ENCODE measurements at regions not wholly inside any gene's neighbourhood (a gene's known extent, or its start where the extent isn't known, plus 50 kb on each side); places are given as distances from the start of the nearest gene placed in this dataset.

DNA sequence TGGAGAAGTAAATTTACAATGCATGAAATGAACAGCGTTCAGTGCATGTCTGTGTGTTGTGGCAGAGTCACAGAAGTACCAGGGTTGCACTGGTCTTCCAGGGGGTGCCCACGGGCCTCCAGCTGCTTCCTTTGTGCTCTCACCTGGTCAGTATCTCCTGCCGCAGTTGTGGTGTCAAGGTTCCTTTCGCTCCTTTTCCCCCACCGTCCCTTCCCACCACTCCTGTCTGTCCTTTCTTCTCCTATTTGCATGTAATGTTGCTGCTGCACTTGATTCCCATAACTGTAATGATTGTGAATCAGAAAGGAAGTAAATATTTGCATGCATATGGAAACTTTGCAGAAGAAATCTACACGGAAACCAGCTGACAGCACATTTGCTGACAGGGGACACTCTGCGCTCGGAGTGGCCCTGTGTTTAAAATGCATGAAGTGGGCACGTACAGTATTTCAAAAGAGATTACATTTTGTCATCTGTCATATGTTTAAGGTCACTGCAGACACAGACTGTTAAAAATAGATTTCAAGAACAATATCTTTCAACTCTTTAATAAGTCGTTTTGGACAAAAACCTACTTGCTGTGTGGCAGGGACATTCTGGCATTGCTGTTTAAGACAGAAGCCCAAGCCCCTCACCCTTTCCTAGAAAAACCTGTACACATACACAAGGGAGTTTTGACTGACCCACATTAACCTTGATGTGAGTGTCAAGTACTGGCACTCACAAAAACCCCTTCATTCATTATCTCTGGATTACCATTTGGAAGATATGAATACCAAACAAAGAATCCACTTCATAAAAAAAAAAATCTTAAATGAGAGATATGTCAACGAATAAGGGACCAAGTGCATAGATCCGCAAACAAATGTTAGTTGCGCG is 336.7 kb upstream of the KLF6 start:
- POLR2A ChIA-PET, result no interaction called here
- CTCF ChIA-PET, result no interaction called here
- TF ChIP-seq CREB1 (CRISPR knock-in tag; IDR thresholded peaks at IDR 0.05) (no peak), ETV6 (CRISPR knock-in tag; IDR thresholded peaks at IDR 0.05) (no peak), SOX15 (CRISPR knock-in tag; IDR thresholded peaks at IDR 0.05) (no peak), FOXP1 (CRISPR knock-in tag; IDR thresholded peaks at IDR 0.05; ENCODE audit: borderline replicate concordance) (no peak), ZNF121 (CRISPR knock-in tag; IDR thresholded peaks at IDR 0.05) (no peak), NR3C1 (CRISPR knock-in tag; conservative IDR thresholded peaks at IDR 0.05; ENCODE audit: low read depth) (no peak), ZNF263 (CRISPR knock-in tag; IDR thresholded peaks at IDR 0.05; ENCODE audit: low read depth) (no peak), FOXK1 (CRISPR knock-in tag; IDR thresholded peaks at IDR 0.05) (no peak), RORB (CRISPR knock-in tag; IDR thresholded peaks at IDR 0.05) (no peak), JUN (CRISPR knock-in tag; IDR thresholded peaks at IDR 0.05) (no peak), MYBL2 (CRISPR knock-in tag; IDR thresholded peaks at IDR 0.05) (no peak)
- TF ChIP-seq, protein P1, sequence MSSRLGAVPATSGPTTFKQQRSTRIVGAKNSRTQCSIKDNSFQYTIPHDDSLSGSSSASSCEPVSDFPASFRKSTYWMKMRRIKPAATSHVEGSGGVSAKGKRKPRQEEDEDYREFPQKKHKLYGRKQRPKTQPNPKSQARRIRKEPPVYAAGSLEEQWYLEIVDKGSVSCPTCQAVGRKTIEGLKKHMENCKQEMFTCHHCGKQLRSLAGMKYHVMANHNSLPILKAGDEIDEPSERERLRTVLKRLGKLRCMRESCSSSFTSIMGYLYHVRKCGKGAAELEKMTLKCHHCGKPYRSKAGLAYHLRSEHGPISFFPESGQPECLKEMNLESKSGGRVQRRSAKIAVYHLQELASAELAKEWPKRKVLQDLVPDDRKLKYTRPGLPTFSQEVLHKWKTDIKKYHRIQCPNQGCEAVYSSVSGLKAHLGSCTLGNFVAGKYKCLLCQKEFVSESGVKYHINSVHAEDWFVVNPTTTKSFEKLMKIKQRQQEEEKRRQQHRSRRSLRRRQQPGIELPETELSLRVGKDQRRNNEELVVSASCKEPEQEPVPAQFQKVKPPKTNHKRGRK (CRISPR knock-in tag; IDR thresholded peaks at IDR 0.05; ENCODE audit: borderline replicate concordance), result no peak
- TF ChIP-seq, protein P2, sequence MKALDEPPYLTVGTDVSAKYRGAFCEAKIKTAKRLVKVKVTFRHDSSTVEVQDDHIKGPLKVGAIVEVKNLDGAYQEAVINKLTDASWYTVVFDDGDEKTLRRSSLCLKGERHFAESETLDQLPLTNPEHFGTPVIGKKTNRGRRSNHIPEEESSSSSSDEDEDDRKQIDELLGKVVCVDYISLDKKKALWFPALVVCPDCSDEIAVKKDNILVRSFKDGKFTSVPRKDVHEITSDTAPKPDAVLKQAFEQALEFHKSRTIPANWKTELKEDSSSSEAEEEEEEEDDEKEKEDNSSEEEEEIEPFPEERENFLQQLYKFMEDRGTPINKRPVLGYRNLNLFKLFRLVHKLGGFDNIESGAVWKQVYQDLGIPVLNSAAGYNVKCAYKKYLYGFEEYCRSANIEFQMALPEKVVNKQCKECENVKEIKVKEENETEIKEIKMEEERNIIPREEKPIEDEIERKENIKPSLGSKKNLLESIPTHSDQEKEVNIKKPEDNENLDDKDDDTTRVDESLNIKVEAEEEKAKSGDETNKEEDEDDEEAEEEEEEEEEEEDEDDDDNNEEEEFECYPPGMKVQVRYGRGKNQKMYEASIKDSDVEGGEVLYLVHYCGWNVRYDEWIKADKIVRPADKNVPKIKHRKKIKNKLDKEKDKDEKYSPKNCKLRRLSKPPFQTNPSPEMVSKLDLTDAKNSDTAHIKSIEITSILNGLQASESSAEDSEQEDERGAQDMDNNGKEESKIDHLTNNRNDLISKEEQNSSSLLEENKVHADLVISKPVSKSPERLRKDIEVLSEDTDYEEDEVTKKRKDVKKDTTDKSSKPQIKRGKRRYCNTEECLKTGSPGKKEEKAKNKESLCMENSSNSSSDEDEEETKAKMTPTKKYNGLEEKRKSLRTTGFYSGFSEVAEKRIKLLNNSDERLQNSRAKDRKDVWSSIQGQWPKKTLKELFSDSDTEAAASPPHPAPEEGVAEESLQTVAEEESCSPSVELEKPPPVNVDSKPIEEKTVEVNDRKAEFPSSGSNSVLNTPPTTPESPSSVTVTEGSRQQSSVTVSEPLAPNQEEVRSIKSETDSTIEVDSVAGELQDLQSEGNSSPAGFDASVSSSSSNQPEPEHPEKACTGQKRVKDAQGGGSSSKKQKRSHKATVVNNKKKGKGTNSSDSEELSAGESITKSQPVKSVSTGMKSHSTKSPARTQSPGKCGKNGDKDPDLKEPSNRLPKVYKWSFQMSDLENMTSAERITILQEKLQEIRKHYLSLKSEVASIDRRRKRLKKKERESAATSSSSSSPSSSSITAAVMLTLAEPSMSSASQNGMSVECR (CRISPR knock-in tag; IDR thresholded peaks at IDR 0.05; ENCODE audit: borderline replicate concordance), result no peak
- TF ChIP-seq, protein P3, sequence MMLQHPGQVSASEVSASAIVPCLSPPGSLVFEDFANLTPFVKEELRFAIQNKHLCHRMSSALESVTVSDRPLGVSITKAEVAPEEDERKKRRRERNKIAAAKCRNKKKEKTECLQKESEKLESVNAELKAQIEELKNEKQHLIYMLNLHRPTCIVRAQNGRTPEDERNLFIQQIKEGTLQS (CRISPR knock-in tag; conservative IDR thresholded peaks at IDR 0.05), result no peak
- TF ChIP-seq, protein P4, sequence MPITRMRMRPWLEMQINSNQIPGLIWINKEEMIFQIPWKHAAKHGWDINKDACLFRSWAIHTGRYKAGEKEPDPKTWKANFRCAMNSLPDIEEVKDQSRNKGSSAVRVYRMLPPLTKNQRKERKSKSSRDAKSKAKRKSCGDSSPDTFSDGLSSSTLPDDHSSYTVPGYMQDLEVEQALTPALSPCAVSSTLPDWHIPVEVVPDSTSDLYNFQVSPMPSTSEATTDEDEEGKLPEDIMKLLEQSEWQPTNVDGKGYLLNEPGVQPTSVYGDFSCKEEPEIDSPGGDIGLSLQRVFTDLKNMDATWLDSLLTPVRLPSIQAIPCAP (CRISPR knock-in tag; IDR thresholded peaks at IDR 0.05), result no peak
- TF ChIP-seq, protein P5, sequence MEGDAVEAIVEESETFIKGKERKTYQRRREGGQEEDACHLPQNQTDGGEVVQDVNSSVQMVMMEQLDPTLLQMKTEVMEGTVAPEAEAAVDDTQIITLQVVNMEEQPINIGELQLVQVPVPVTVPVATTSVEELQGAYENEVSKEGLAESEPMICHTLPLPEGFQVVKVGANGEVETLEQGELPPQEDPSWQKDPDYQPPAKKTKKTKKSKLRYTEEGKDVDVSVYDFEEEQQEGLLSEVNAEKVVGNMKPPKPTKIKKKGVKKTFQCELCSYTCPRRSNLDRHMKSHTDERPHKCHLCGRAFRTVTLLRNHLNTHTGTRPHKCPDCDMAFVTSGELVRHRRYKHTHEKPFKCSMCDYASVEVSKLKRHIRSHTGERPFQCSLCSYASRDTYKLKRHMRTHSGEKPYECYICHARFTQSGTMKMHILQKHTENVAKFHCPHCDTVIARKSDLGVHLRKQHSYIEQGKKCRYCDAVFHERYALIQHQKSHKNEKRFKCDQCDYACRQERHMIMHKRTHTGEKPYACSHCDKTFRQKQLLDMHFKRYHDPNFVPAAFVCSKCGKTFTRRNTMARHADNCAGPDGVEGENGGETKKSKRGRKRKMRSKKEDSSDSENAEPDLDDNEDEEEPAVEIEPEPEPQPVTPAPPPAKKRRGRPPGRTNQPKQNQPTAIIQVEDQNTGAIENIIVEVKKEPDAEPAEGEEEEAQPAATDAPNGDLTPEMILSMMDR (IDR thresholded peaks at IDR 0.05), result no peak
- TF ChIP-seq, protein P6, sequence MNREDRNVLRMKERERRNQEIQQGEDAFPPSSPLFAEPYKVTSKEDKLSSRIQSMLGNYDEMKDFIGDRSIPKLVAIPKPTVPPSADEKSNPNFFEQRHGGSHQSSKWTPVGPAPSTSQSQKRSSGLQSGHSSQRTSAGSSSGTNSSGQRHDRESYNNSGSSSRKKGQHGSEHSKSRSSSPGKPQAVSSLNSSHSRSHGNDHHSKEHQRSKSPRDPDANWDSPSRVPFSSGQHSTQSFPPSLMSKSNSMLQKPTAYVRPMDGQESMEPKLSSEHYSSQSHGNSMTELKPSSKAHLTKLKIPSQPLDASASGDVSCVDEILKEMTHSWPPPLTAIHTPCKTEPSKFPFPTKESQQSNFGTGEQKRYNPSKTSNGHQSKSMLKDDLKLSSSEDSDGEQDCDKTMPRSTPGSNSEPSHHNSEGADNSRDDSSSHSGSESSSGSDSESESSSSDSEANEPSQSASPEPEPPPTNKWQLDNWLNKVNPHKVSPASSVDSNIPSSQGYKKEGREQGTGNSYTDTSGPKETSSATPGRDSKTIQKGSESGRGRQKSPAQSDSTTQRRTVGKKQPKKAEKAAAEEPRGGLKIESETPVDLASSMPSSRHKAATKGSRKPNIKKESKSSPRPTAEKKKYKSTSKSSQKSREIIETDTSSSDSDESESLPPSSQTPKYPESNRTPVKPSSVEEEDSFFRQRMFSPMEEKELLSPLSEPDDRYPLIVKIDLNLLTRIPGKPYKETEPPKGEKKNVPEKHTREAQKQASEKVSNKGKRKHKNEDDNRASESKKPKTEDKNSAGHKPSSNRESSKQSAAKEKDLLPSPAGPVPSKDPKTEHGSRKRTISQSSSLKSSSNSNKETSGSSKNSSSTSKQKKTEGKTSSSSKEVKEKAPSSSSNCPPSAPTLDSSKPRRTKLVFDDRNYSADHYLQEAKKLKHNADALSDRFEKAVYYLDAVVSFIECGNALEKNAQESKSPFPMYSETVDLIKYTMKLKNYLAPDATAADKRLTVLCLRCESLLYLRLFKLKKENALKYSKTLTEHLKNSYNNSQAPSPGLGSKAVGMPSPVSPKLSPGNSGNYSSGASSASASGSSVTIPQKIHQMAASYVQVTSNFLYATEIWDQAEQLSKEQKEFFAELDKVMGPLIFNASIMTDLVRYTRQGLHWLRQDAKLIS (CRISPR knock-in tag; IDR thresholded peaks at IDR 0.05; ENCODE audit: borderline replicate concordance), result no peak
- TF ChIP-seq, protein P7, sequence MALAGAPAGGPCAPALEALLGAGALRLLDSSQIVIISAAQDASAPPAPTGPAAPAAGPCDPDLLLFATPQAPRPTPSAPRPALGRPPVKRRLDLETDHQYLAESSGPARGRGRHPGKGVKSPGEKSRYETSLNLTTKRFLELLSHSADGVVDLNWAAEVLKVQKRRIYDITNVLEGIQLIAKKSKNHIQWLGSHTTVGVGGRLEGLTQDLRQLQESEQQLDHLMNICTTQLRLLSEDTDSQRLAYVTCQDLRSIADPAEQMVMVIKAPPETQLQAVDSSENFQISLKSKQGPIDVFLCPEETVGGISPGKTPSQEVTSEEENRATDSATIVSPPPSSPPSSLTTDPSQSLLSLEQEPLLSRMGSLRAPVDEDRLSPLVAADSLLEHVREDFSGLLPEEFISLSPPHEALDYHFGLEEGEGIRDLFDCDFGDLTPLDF (CRISPR knock-in tag; IDR thresholded peaks at IDR 0.05), result no peak
- TF ChIP-seq, protein P8, sequence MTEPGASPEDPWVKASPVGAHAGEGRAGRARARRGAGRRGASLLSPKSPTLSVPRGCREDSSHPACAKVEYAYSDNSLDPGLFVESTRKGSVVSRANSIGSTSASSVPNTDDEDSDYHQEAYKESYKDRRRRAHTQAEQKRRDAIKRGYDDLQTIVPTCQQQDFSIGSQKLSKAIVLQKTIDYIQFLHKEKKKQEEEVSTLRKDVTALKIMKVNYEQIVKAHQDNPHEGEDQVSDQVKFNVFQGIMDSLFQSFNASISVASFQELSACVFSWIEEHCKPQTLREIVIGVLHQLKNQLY (CRISPR knock-in tag; IDR thresholded peaks at IDR 0.05), result no peak
- TF ChIP-seq, protein P9, sequence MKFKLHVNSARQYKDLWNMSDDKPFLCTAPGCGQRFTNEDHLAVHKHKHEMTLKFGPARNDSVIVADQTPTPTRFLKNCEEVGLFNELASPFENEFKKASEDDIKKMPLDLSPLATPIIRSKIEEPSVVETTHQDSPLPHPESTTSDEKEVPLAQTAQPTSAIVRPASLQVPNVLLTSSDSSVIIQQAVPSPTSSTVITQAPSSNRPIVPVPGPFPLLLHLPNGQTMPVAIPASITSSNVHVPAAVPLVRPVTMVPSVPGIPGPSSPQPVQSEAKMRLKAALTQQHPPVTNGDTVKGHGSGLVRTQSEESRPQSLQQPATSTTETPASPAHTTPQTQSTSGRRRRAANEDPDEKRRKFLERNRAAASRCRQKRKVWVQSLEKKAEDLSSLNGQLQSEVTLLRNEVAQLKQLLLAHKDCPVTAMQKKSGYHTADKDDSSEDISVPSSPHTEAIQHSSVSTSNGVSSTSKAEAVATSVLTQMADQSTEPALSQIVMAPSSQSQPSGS (CRISPR knock-in tag; IDR thresholded peaks at IDR 0.05; ENCODE audit: borderline replicate concordance, low read depth), result no peak
- ATAC-seq (no peak), DNase-seq (ENCODE audit: low spot score) (no peak)
- H3K4me3 Mint-ChIP-seq, result no peak overlapping the region
- H3K4me1 Mint-ChIP-seq, result peaks cover 8% of the 10 kb centered on the region
- peaks cover 11% of the 10 kb centered on the region for H3K36me3 Mint-ChIP-seq
- H3K27ac Mint-ChIP-seq, result no peak overlapping the region
- H3K27me3 Mint-ChIP-seq (ENCODE audit: low read depth), result peaks cover 8% of the 10 kb centered on the region
- H3K9me3 Mint-ChIP-seq, result peaks cover 18% of the 10 kb centered on the region
